Superior temporal gyrus (tissue), 1 donor: ENCODE measurements at regions not wholly inside any gene's neighbourhood (a gene's known extent, or its start where the extent isn't known, plus 50 kb on each side); places are given as distances from the start of the nearest gene placed in this dataset.
"Not testable (repeated sequence)": the region's sequence is repeated elsewhere in the genome, so short reads cannot be mapped to it uniquely, and the experiment has no call there.

Experiments used
- DNase-seq: peaks from one replicate; pipeline ENCODE4 v3.0.0-alpha.2; 2016; ENCODE audit errors: extremely low spot score

DNA sequence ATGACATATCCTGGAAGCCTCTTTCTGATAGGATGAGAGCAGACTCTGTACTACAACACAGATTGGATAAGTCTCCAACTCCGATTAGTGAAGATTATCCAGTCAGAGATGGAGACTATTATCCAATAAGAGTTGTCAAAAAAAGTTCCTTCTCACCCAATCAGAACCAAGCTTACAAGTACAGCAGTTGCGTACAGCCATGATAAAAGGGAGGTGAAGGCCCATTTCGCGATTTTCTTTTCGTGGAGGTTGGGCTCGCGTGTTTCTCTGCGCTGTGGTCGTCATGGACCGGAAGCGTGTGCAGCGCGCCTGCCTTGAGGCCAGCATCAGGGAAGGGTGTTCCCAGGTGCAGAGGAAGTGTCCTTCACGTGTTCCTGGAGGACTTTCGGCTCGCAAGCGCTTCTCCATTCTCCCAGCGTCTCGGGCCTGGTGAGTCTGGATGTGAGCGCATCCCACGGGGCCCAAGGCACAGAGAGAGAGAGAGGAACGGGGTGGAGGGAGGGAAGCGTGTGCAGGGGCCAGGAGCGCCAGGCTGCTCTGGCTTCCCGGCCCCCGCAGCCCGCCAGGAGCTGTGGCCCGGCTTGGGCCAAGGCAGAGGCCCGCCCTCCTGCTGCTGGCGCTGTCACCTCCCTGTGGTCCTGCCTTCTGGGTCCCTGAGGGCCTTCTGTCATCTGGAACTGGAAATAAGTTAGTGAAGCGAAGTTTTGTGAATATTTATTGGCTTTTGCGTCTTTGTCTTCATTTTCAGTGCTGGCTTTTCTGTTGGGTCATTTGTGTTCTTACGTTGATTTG lies 53.9 kb downstream of the CDRT15L2 start:
- not testable (repeated sequence) for DNase-seq

DNA sequence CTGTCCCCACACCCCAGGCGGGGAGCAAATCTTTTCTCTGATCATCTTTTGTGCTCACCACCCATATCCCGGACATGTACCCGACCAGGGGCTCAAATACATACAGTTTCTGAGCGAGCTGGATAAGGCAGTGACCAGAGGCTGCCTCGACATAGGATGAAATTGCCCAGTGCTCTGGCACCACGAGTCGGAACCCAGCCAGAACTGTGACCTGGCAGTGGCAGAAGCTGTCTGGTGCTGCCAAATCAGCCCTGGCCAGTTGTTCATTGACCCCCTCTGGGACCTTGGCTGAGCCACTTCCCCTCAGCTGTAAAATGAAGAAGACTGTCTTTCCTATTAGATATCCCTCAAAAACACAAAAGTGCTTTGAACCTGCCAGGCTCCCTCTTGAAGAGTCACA lies 60.6 kb downstream of the CDRT15L2 start:
- DNase-seq, result not testable (repeated sequence)

DNA sequence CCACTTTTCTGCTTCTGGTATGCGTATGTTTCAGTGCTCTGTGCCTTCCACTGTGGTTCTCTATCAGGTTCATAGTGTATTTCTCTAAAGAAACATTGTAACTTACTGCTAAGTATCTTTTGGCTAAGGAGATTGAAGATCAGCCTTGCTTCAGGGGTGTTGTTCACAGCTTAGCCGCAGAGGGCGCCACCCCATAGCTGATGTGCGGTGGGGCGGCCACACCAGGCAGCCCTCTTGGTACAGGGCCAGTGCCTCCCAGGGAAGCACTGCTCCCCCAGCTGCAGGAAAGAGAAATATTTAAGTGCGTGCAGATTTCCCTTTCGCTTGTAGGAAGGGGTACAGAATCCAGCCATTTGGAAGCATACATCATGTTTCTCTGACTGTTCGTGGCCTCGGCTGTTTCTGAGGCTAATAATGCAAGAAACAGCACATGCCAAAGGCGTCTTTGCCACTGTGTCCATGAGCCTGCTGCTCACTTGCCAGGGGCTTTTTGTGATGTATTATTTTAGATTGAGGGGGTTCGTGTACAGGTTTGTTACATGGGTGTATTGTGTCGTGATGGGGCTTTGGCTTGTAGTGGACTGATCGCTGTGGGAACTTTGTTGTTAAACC lies 67.2 kb downstream of the CDRT15L2 start:
- DNase-seq, result not testable (repeated sequence)

DNA sequence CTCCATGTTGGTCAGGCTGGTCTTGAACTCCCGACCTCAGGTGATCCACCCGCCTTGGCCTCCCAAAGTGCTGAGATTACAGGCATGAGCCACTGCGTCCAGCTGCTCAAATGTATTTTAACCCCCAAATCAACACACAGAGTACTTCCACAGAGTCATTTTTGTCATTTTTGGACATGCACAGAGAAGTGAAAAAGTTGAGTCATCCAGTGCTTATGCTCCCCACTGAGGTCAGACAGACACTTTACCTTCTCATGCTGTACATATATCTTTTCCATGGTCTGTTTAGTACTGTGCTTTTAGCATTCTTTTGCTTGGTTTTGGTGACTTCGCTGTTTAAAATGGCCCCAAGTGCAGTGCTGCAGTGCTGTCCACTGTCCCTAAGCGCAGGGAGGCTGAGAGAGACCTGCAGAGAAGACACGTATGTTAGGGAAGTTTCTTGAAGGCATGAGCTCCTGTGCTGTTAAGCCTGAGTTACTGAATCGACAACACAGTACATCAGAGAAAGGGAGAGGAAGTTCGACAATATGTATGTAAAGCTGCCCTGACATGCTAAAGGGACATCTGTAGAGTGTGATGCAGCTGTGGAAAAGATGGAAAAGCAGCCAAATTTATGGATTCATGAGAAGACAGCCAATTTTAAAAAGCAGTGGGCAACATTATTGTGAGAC lies 69.7 kb downstream of the CDRT15L2 start:
- not testable (repeated sequence) for DNase-seq

DNA sequence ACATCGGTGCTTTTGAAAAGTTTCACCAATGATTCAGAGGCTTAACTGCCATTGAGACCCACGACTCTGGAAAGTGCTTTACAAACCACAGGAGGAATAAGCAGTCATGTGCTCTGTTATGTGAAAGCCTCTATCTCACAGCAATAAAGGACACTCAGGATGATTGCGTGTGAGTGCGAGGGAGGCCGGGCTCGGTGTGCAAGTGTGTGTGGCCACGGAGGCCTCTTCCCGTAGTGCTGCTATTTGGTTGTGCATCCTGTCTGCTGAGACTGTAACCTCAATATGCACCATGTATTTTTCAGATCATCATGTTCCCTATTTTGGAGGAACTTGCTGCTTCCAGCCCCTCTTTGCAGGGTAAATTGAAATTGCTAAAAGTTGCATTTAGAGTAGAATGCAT lies 71.5 kb downstream of the CDRT15L2 start:
- not testable (repeated sequence) for DNase-seq

DNA sequence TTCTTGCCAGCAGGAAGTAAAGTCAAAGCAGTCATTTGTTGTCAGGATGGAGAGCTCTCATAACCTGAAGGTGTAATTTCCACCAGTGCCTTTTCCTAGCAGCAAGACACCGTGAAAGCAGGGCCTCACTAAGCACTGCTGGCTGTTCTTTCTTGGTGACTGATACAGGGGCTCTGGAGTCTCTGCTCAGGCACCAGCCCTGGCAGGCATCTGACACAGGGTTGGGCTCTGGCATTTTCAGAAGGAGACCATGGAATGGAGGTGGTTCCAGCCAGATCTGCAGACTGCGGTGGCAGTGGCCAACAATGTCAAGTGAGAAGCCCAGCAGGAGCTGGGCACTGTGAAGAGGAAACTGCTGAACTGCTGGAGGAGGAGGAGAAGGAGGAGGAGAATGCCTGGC lies 72.2 kb downstream of the CDRT15L2 start:
- DNase-seq, result not testable (repeated sequence)

DNA sequence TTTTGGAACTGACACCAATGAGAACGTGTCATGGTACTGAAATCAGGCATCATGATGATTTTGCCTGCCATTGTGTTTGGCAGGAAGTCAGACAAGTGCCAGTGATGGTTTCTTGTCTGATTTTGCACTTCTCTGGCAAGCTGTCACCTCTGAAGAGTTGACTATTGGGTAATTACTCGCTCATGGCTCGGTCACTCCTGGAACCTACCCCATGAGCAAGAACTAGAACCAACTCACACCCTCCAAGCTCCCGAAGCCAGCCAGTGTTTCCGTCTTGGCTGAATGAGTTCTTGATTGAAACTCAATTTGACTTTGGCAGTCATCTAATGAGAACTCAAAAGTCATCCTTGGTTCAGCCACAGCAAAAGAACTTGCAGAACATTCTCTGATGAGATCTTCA lies 73.9 kb downstream of the CDRT15L2 start:
- not testable (repeated sequence) for DNase-seq

DNA sequence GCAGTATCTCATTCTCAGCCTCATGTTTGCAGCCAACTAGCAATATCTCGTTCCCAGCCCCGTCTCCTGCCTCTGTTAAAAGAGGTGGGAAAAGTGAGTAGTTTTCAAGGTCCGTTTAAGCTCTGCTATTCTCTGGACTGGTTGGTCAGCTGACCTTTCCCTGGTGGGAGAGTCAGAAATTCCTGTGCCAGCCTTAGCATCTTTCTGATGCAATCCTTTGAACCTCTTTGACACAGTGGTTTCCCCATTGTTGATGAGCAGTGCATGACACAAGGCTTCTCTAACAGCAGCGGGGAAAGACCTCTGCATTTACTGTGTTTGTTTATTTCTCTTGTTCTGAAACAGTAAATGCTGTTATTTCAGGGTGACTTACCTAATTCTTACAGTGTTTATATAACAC lies 74.6 kb downstream of the CDRT15L2 start:
- DNase-seq, result not testable (repeated sequence)

DNA sequence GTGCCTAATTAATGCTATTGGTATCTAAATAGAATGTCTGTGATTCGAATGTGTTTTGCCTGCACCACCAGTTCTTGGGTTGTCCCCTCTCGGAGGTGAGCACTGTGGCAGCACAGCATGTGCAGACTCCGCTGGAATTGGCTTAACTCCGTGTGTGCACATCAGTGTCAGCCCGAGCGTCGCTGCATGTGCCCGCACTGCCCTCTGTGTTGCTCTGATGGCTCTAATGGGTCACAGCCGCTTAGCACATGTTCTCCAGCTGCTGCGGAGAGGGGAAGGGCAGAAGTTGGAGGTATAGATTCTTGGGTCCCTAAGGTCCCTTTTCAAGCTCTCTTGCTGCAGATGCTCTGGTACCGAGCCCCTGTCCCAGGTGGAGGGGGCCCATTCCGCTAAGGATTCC lies 75.1 kb downstream of the CDRT15L2 start:
- DNase-seq, result not testable (repeated sequence)

DNA sequence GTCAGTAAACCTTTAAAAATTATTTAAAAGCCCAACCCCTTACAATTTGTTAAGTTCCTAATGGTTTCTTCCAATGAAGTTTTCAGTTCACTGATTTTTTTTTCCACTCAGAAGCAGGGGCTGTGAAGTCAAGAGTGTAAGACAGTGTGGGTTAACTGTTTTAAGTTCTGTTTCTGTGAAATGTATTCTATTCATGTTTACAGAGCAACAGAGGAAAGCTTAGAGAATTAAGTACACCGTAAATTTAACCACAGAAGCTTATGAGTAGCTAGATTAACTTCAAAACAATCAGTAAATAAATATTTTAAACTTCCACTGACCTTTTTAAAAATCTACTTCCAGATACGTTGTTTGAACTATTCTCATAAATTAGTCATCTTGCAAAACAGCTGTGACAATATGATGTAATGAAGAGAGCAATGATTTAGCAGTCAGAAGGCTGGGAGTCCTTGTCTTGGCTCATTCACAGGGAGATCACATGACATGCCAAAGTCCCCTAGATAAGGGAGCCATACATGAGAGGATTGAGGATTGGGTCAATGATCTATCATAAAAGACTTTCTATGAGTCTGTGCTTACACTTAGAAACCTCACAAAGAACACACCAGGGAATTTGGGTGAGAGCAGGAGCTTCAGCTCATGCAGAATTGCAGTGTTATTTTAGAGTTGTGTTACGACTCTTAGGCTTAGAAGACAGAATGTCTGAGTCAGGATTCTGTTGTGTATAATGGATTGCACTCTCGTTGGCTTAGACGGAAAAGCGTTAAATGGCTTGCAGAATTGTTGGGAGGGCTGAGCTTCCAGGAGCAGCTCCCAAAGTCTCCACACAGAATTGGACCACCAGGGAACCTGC lies 85.8 kb downstream of the CDRT15L2 start:
- not testable (repeated sequence) for DNase-seq

DNA sequence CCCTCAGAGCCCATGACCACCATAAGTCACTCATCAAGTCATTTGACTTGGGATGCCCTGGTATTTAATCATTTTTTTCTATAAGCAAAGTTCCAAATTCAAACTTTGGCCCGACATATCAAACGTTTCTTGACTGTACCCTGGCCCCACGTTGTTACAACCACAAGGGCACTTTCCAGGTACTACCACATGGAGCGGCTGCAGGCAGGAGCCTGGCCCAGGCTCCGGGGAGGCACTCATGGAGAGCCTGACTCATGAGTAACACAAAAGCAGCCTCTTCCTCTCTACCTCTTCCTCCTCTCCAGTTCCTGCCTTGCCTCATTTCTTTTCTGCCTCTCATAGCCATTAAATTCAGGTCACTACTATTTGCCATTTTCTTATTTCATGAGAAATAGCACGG lies 87.2 kb downstream of the CDRT15L2 start:
- not testable (repeated sequence) for DNase-seq

DNA sequence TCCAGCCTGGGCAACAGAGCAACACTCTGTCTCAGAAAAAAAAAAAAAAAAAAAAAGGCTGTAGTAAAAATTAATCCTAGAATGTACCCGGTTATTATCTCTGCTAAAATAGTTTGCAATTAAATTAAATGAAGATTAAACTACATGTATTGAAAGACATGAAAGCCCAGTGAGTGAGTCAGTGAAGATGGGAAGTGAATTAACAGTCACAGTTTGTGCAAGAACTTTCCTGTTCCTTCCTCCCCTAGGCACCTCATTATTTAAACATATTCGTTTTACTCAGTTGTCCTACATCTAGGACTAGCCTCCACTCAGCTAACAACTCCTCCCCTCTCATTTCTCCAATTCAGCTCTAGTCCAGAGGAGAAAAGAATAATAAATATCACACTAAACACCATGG lies 88.2 kb downstream of the CDRT15L2 start:
- DNase-seq, result not testable (repeated sequence)

DNA sequence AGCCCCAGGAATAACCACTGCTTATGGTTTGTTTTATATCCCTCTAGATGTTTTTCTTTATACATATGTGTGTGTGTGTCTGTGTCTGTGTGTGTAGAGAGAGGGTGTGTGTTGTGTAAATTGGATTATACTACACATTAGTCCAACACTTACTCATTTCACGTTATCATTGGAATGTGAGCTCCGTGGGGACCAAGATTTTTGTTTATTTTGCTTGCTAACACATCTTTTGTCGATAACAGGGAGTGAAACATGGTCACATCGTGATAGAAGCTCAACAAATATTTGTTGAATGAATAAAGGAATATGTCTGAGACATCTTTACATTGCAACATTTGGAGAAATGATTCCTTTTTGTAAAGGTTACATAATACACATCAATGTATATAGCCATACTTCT lies 88.8 kb downstream of the CDRT15L2 start:
- DNase-seq, result not testable (repeated sequence)

DNA sequence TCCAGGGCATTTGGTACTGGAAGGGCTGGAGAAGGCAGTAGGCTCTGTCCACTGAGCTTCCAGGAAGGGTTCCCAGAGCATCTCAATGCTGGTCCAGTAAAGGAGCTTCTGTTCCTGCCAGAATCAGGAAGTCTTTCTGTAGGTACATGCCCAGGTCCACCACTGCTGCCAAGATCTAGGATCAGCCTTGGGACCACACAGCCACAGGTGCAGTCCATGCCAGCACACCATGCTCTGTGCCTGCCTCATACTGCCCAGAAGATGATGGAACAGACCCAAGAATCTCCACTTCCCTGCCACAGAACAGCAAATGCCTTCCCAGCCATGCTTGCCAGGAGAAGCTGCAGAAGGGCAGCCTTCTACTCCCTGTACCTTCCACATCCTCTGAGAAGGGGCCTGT lies 89.3 kb downstream of the CDRT15L2 start:
- not testable (repeated sequence) for DNase-seq

DNA sequence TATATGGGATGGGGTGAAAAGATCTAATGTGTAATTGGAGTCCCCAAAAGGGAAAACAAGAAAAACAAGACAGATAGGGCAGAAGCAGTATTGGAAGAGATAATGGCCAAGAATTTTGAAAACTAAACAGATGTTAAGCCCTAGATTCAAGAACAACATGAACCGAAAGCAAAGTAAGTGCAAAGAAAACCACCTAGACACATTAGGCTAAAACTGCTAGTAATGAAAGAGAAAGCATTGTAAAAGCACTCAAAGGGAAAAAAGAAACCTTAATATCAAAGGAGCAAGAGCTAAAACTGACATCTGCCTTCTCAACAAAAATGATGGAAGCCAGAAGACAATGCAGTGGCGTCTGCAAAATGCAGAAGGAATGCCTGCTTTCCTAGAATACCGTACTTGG lies 91.0 kb downstream of the CDRT15L2 start:
- DNase-seq, result not testable (repeated sequence)

DNA sequence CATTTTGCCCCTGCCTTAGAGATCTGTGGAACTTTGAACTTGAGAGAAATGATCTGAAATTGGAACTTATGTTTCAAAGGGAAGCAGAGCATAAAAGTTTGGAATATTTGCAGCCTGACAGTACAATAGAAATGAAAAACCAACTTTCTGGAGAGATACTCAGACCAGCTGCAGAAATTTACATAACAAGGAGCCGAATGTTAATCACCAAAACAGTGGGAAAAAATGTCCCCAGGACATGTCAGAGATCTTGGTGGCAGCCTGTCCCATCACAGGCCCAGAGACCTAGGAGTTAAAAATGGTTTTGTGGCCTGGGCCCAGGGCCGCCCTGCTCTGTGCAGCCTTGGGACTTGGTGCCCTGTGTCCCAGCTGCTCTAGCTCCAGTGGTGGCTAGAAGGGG lies 94.8 kb downstream of the CDRT15L2 start:
- DNase-seq, result not testable (repeated sequence)

DNA sequence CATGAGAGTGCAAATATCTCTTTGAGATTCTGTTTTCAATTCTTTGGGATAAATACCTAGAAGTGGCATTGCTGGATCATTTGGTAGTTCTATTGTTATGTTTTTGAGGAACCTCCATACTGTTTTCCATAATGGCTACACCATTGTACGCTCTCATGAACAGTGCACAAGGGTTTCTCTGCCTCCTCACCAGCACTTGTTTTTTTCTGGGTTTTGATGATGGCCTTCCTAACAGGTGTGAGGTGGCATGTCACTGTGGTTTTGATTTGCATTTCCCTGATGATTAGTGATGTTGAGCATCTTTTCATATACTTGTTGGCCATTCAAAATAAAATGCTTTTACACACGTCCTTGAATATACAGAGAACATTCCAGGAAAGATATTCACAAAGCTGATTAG lies 96.2 kb downstream of the CDRT15L2 start:
- not testable (repeated sequence) for DNase-seq

DNA sequence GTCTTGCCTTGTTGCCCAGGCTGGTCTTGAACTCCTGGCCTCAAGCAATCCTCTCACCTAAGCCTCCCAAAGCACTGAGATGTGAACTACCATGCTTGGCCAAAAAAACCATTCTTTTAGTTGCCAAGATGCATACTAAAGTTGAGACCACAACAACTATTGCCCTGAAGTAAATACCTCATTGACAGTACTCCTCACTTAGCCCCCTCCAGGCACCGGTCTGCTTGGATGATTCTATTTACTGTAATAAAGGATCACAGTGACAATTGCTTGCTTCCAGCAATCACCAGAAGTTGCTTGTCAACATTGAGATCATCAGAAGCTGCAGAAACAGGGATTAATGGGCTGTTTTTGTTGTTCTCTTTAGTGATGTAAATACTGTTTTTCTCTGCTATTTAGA lies 97.1 kb downstream of the CDRT15L2 start:
- DNase-seq, result not testable (repeated sequence)

DNA sequence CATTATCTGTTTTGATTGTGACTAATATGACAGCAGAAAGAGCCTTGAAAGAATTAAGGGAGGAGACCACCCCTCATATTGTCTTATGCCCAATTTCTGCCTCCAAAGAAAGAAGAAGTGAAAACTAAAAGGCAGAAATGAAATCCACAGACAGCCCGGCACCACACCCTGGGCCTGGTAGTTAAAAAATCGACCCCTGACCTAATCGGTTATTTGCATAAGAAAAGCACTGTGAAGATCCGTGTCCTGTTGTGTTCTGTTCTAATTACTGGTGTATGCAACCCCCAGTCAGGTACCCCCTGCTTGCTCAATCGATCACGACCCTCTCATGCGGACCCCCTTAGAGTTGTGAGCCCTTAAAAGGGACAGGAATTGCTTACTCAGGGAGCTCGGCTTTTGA lies 97.9 kb downstream of the CDRT15L2 start:
- DNase-seq, result not testable (repeated sequence)

DNA sequence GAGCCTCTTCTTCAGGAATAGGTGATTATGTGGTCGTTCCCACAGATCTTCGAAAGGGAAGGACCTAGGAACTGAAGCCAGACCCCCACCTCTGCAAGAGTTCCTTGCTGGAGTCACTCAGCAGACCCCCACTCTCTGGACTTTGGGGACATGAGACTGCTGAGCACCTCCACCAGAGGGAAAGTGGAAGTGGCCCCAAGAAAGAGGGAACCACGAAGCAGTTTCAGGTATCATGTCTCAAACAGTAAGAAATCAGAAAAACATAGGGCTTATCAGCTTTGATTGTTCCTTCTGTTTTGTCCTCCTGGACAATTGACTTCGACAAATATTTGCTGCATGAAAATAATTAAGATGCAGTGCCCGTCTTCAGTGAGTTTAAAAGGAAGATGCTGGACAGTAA lies 98.9 kb downstream of the CDRT15L2 start:
- not testable (repeated sequence) for DNase-seq
